Posterior vena cava (tissue), 2 donors: ENCODE measurements at regions not wholly inside any gene's neighbourhood (a gene's known extent, or its start where the extent isn't known, plus 50 kb on each side); places are given as distances from the start of the nearest gene placed in this dataset.

ENCODE experiments used
- DNase-seq: peaks from one replicate; pipeline ENCODE4 v3.0.0-alpha.2; 2020; ENCODE audit warnings: low spot score
- intact Hi-C, 2 donors: fragments of 100-400 bp; cut with DNase I; formaldehyde crosslinking; loops; one replicate each; pipeline versions ENCODE4 v1.14.1 to v1.14.2; 2022 to 2023
- donor health status: DM: yes; HTN: yes; CAD: no.
- donor health status: DM: yes; HTN: yes; CAD: no.

DNA sequence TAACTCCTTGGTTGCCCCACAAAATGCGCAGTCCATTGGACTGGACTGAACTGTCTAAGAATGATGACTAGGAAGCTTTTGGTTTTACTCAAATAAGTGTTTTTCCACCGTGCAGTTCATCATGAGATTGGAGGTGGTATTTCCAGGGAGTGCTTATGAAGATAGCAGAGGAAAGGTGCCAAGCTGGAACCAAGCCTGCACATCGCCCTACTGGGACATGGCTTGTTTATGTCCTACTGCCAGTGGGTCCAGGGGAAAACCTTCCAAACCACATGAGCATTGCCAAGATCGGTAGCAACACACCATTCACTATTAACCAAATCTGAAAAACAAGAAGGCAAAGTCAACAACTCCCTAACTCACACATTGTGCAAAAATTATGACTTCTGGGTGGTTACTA is 54.7 kb upstream of the DSCAM start:
- intact Hi-C loops: no loop called here
- DNase-seq: no peak

DNA sequence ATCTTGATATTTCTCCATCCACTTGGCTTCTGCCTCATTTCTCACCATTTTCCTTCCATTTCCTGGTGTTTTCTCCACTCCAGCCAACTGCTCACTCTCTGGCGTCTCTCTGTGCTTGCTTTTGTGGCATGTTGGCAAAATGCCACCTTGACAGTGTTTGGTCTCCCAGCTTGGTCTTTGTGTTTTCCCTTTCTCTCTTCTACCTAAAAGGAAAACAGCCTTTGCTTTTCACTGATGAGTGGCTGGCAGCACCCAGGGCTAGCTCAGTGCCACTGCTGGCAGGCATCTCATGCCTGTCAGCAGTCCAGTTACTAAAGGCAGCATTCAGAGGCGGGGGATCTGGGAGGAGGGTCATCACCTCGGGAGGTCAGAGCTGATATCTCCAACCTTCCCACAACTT is 55.3 kb upstream of the DSCAM start:
- intact Hi-C loops: no loop called here

DNA sequence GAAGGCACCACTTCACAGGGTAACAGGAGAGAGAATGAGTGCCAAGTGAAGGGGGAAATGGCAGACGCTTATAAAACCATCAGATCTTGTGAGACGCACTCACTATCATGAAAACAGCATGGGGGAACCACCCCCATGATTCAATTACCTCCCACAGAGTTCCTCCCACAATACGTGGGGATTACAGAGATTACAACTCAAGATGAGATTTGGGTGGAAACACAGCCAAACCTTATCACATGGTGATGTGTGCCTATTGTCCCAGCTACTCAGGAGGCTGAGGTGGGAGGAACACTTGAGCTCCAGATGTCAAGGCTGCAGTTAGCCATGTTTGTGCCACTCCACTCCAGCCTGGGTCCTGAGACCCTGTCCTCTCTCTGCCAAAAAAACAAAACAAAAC is 56.0 kb upstream of the DSCAM start:
- intact Hi-C loops: no loop called here
- DNase-seq: no peak

More for the DNA sequence above, 55.3 kb upstream of the DSCAM start:
- DNase-seq: no peak

- intact Hi-C loops: no loop called here
- no peak for DNase-seq
Measured at GRCh38 chr21:40905251-40905650, 58.3 kb upstream of the DSCAM start.

- intact Hi-C loops: no loop called here
- DNase-seq: no peak
Measured at GRCh38 chr21:40912375-40912774, 65.4 kb upstream of the DSCAM start.

GRCh38 chr21:40915114-40915513 is 68.2 kb upstream of the DSCAM start:
- intact Hi-C loops: no loop called here

DNA sequence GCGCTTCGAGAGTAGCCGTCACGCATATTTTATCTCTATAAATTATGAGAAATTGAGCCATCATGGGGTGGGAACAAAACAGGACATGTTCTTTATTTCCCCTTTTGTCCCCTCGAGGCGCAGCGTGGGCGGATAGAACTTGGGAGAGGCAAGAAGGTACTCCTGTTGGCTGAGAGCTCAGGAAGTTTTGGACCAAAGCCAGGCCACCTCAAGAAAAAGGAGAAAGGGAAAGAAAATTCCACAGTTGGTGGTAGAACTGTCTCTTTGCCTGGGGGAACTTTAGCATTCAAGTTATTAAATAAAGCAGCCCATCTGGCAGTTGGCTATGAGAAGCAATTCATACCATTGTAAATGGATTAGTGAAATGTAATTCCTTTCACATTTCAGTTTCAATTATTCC is 76.4 kb upstream of the DSCAM start:
- intact Hi-C loops: no loop called here
- no peak for DNase-seq

More at GRCh38 chr21:40915114-40915513, 68.2 kb upstream of the DSCAM start:
- no peak for DNase-seq

GRCh38 chr21:40923901-40924300 is 76.9 kb upstream of the DSCAM start:
- no peak for DNase-seq
- intact Hi-C loops: no loop called here

DNA sequence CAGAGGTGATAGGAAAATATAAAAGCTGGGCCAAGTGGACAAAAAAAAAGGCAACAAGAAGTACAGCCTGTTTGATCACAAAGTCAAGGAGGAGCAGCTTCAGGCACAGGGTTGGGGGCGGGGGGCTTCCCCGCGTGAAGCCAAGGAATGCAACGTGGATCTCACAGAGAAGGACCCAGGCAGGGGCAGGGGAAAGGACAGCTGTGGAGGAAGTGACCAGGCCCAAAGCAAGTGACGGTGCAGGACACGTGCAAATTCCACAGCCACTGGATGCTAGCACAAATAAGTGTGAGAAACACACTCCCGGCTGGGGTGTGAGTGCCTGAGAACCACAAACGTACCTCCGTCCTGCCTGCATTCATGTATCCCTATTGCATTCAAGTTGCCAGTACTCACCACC is 77.7 kb upstream of the DSCAM start:
- intact Hi-C loops: no loop called here
- no peak for DNase-seq

DNA sequence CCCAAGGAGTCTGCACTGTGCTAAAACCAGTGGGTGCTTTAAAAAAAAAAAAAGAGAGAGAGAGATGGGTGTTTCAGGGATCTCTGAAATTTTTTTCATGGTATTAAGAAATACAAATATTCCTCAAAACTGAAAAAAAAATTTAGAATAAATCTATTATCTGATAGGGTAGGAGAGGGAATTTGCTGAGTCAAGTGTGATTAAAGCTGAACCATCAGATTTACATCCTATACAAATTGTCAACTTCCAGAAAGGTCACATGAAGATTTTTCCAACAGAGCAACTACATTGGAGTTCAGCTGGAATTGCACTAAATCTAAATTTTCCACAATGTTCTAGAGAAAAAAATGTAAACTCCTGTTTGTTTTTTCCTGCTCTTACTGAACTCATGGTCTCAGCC is 79.3 kb upstream of the DSCAM start:
- no peak for DNase-seq
- intact Hi-C loops: no loop called here

GRCh38 chr21:40929833-40930232 is 82.9 kb upstream of the DSCAM start:
- intact Hi-C loops: no loop called here

GRCh38 chr21:40931197-40931596 is 84.2 kb upstream of the DSCAM start:
- intact Hi-C loops: no loop called here
- no peak for DNase-seq

More at GRCh38 chr21:40929833-40930232, 82.9 kb upstream of the DSCAM start:
- DNase-seq: no peak

- no peak for DNase-seq
- intact Hi-C loops: no loop called here
Measured at GRCh38 chr21:40936178-40936577, 89.2 kb upstream of the DSCAM start.

DNA sequence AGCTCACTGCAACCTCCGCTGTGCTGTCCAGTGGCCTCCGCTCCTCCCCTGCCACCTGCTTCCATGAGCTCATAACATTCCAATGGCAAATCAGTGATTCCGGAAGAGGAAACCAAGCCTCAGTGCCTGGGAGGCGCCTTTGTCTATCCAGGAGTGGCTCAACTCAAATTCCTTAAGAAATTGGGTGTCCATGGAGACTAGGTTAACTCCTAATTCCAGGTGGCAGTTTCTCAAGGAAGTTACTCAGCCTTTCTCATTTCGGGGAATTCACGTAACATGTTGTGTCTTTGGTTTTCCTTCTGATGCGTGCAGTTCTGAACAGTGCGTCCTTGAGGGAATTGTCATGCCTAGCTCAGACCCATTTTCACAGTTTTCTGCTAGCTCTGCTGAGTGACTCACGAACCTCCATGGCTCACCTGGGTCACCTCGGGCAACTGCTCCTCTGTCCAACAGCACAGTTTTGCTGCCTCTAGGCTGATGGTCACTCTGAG is 89.9 kb upstream of the DSCAM start:
- DNase-seq: no peak

GRCh38 chr21:40938078-40938477 is 91.1 kb upstream of the DSCAM start:
- intact Hi-C loops: no loop called here
- DNase-seq: no peak

More for the DNA sequence above, 89.9 kb upstream of the DSCAM start:
- intact Hi-C loops: no loop called here

DNA sequence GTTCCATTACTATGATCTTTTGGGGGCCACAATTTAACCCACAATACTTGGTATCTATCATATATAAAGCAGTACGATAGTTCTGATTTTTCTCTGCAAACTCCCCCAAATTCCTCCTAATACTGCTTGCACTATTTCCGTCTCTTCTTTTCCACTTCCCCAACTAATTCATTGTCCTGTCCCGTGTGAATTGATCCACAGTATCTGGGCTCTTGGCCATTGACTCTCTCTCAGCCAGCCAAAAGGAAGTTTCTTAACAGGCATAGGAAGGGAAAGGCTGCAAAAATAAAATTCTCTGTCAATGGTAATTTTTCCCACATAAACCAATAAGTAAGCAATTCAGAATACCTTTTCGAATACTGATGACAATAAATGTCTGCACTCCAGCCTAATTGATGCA is 91.7 kb upstream of the DSCAM start:
- intact Hi-C loops: no loop called here
- no peak for DNase-seq

- intact Hi-C loops: no loop called here
- DNase-seq: no peak
Measured at GRCh38 chr21:40947713-40948112, 100.8 kb upstream of the DSCAM start.

DNA sequence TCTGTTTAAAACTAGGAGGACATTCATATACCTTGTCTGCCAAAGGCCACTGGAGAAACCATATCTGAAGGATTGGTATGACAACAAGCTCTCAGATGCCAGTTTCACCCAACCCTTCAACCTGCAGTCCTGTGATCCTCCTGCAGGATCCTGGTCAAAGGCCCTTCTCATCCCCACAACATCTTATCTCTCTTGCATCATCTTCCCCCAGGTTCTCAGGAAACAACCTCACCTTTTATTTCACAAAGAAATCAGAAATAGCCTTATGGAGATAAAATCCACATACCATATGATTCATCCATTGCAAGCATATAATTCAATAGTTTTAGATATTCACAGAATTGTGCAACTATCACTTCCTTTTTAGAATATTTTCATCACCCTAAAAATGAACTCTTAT is 104.0 kb upstream of the DSCAM start:
- intact Hi-C loops: no loop called here
- no peak for DNase-seq

DNA sequence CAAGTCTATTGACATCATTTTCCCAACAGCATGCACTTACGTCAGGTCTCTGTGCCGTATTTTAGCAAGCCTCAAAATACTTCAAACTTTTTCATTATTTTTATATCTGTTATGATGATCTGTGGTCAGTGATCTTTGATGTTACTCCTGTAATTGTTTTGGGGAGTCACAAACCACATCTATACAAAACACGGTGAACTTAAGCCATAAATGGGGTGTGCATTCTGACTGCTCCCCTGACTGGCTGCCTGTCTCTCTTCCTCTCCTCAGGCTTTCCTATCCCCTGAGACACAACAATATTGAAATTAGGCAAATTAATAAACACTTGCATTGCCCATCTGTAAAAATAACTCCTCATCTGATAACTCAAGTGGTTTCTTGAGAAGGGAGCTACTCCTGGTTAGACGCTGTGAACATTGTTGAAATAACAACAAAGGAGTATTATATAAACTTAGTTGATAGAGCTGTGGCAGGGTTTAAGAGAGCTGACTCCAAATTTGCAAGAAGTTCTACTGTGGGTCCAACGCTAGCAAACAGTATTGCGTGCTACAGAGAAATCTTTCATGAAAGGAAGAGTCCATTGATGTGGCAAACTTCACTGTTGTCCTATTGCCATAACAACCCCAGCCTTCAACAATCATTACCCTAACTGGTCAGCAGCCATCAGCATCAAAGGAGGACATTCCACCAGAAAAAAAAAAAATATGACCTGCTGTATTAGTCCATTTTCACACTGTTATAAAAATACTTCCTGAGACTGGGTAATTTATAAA is 105.8 kb upstream of the DSCAM start:
- intact Hi-C loops: no loop called here
- DNase-seq: no peak

DNA sequence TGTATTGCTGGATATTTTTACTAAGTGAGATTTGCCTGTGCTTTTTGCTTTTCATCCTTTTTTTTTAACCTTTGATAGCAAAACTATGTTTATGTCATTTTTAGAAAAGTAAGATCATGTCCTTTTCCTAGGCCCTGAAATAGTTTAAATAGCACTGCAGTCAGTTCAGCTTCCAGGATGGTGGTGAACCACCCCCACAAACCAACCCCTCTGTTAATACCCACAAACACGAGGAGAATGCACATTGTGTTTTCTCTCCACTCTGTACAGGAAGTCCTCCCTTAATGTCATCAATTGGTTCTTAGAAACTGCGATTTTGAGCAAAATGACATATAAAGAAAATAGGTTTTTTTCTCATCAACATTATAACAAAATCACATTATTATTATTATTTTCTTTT is 117.7 kb upstream of the DSCAM start:
- intact Hi-C loops: no loop called here
- DNase-seq: no peak

DNA sequence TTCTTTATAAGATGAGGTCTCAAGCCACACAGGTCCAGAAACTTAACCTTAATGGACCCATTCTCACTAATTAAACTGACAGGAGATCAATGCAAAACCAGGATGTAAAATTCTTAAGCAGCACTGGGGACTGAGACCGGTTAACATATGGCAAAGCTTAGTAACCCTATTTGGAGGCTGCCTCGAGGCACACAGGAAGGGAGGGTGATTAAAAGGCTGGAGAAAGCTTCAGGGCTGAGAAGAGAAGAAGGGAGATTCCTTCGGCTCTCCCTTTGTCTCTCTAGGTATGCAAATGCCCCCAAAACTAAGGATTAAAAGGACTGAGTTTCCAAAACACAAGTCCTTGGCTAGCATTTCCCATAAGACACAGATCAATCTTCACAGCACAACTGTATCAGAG is 120.8 kb upstream of the DSCAM start:
- intact Hi-C loops: no loop called here
- DNase-seq: no peak

DNA sequence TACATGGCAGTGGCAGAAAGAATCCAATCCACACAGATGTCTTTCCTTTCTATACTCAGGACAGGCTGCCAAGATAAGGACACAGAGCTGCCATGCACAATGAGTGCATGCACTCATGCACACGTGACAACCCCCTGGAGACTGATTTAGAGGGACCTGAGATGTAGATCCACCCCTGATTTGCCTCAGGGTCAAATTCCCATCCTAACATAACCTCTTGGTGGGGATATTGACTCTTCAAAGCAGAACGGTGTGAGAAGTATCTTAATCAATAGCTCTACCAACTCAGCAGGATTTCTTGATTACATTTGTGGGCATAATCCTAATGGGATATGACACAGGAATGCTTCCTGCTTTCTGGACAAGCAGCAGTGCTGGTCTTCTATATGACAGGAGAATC is 125.2 kb upstream of the DSCAM start:
- no peak for DNase-seq
- intact Hi-C loops: no loop called here
